ENCODE measurements at regions not wholly inside any gene's neighbourhood (a gene's known extent, or its start where the extent isn't known, plus 50 kb on each side); places are given as distances from the start of the nearest gene placed in this dataset.
"Not testable (repeated sequence)": the region's sequence is repeated elsewhere in the genome, so short reads cannot be mapped to it uniquely, and the experiment has no call there.

DNA sequence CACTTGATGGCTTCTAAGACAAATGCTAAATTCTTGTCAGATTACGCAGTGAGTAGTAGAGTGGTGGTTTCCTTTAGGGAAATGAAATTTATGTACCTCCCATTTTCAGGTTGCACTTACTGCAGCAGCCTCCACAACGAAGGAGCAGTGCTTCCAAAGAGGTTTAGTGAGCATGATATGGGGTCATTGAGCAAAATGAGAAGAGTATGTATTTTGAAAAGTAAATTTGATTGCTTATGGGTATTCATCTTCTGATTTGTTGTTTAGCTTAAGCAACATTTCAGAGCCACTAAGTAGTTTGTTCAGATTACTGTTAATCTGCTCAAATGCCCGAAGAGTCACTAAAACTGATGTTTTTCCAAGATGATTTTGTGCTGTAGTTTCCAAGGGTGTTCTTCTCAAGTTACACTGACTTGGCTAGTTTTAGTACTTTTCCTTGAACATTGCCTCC, 493.6 kb downstream of the PCNX1 start:
- TF ChIP-seq, protein P1, sequence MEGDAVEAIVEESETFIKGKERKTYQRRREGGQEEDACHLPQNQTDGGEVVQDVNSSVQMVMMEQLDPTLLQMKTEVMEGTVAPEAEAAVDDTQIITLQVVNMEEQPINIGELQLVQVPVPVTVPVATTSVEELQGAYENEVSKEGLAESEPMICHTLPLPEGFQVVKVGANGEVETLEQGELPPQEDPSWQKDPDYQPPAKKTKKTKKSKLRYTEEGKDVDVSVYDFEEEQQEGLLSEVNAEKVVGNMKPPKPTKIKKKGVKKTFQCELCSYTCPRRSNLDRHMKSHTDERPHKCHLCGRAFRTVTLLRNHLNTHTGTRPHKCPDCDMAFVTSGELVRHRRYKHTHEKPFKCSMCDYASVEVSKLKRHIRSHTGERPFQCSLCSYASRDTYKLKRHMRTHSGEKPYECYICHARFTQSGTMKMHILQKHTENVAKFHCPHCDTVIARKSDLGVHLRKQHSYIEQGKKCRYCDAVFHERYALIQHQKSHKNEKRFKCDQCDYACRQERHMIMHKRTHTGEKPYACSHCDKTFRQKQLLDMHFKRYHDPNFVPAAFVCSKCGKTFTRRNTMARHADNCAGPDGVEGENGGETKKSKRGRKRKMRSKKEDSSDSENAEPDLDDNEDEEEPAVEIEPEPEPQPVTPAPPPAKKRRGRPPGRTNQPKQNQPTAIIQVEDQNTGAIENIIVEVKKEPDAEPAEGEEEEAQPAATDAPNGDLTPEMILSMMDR (IDR thresholded peaks at IDR 0.05; ENCODE audit: extremely low read depth, insufficient read depth, missing control alignments): no peak
- in situ Hi-C loops (cut with MboI; ENCODE audit: low pct_unique_long_range_greater_than_20kb, low sequenced_read_pairs, unreplicated experiment): no loop called here
- DNase-seq (ENCODE audit: low spot score): no peak

DNA sequence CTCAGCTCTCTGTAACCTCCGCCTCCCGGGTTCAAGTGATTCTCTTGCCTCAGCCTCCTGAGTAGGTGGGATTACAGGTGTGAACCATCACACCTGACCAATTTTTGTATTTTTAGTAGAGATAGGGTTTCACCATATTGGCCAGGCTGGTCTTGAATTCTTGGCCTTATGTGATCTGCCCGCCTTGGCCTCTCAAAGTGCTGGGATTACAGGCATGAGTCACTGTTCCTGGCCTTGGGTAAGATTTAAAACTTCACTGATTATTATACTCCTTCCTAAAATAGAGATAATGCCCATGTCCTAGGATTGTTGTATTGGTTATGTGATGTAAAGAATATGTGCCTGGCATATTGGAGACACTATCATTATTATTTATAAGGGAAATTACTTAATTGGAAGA, 495.2 kb downstream of the PCNX1 start:
- in situ Hi-C loops (cut with MboI; ENCODE audit: low pct_unique_long_range_greater_than_20kb, low sequenced_read_pairs, unreplicated experiment); DNase-seq (ENCODE audit: low spot score): not testable (repeated sequence)

DNA sequence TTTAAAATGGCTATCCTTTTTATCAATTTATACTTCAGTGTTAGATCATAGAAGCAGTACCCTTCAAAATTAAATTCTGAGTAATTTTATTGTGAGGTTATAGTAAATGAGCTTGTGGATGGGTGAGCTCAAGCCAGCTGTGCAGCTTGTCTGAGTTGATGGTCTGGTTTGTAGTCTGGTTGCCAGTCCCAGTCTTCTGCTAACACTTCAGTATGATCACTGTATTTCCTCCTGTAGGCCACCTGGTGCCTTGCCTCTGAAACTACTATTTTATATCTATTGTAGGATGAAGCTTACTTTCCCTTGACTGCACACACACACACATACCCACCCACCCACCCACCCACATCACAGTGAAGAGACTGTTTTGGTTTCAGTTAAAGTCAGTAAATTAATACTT, 496.4 kb downstream of the PCNX1 start:
- TF ChIP-seq, protein P1 (IDR thresholded peaks at IDR 0.05; ENCODE audit: extremely low read depth, insufficient read depth, missing control alignments): peak; percentile 38
- DNase-seq (ENCODE audit: low spot score): peak; percentile 15
- in situ Hi-C loops (cut with MboI; ENCODE audit: low pct_unique_long_range_greater_than_20kb, low sequenced_read_pairs, unreplicated experiment): no loop called here

DNA sequence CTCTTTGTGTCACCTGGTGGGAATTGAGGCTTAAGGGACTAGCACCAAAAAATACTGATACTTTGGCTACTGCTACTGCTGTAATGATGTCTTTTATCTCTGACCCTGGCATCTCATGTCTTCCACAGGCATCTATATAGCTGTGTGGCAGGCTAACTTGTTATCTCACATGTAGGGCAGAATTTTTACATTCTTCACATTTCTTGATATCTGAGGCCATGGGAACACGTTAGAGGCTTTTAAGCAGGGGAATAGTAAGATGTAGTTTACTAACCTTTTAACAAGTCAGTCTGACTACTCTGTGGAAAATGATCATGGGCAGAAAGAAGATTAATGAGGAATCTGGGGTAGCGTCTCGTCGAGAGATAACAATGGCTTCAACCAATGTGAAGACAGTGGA, 498.4 kb downstream of the PCNX1 start:
- TF ChIP-seq, protein P1 (IDR thresholded peaks at IDR 0.05; ENCODE audit: extremely low read depth, insufficient read depth, missing control alignments): no peak
- in situ Hi-C loops (cut with MboI; ENCODE audit: low pct_unique_long_range_greater_than_20kb, low sequenced_read_pairs, unreplicated experiment): no loop called here
- no peak for DNase-seq (ENCODE audit: low spot score)

DNA sequence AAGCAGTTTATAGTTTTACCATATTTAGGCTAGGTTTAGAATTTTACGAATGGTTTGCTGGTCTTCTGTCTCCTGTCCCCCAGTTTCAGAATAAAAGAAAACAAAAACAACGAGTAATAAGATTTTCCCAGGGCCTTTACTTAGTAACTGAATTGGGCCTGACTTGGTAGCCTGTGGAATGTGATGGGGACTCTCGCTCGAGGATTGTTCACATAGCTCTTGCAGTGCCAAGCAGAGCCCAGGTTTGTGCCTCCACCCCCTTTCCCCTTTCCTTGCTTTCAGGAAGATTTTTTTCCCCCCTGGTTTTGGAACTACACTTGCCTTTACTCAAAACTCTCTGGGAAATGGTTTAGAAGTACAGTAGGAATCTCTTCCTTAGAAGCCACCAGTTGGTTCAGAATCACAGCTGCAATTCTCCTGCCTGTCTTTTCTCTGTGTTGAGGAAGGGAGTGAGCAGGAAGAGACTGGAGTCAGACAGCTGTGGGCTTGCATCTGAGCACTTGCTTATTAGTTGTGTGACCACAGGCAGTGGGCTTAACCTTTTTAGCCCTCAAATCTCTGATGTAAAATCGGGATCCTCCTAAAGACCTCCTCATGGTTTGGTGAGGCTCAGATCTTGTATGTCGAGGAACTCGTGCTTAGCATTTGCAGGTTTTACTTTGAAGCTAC, 501.2 kb downstream of the PCNX1 start:
- DNase-seq (ENCODE audit: low spot score): no peak
- TF ChIP-seq, protein P1 (IDR thresholded peaks at IDR 0.05; ENCODE audit: extremely low read depth, insufficient read depth, missing control alignments): no peak
- in situ Hi-C loops (cut with MboI; ENCODE audit: low pct_unique_long_range_greater_than_20kb, low sequenced_read_pairs, unreplicated experiment): no loop called here

DNA sequence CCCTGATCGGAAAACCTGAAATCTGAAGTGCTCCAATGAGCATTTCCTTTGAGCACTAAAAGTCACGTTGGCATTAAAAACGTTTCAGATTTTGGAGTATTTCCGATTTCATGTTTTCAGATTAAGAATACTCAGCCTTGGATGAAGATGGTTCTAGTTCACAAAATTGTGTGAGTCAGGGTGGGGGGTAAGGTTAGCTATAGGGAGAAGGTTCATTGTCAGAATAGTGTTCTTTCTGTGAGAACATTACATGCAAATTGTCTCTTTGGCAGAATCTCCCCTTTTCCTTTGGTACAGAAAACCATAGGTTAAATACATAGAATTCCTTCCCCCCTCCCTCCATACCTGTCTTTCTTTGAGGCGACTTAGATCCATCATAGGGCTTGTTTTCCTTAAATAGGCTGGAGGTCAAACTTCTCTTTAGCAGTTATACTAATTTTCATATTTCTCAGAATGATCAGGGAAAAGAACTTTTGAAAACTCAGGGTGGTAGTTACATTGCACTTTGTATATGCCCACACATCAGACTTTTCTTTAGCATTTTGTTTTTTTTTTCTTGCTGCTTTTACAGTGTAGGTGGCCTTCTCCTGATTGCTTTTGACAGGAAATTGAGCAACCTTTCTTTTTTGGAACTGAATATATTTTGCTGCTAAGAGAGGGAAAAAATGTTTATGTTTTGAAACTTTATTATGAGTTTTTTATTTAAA, 503.5 kb downstream of the PCNX1 start:
- in situ Hi-C loops (cut with MboI; ENCODE audit: low pct_unique_long_range_greater_than_20kb, low sequenced_read_pairs, unreplicated experiment): no loop called here
- no peak for DNase-seq (ENCODE audit: low spot score)
- TF ChIP-seq, protein P1 (IDR thresholded peaks at IDR 0.05; ENCODE audit: extremely low read depth, insufficient read depth, missing control alignments): no peak

DNA sequence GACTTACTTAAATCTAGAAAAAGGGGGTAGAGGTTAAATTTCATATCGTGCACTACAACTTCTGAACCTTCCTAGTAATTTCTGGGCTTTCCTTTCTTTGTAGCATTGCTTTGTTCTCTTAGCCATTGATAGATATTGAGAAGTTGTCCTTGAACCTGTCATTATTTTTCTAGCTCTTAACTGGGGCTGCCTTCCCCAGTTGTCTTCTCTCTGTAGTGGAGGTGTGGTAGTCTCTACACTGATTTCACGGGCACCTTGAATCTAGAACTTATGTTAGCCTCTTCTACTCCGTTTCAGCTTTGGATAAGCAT, 504.0 kb downstream of the PCNX1 start:
- TF ChIP-seq, protein P1 (IDR thresholded peaks at IDR 0.05; ENCODE audit: extremely low read depth, insufficient read depth, missing control alignments): no peak
- no peak for DNase-seq (ENCODE audit: low spot score)
- in situ Hi-C loops (cut with MboI; ENCODE audit: low pct_unique_long_range_greater_than_20kb, low sequenced_read_pairs, unreplicated experiment): no loop called here
